ENCODE measurements at regions not wholly inside any gene's neighbourhood (a gene's known extent, or its start where the extent isn't known, plus 50 kb on each side); places are given as distances from the start of the nearest gene placed in this dataset.
"Not testable (repeated sequence)": the region's sequence is repeated elsewhere in the genome, so short reads cannot be mapped to it uniquely, and the experiment has no call there.

- H3K4me3 ChIP-seq = no peak overlapping the region
- H3K27me3 ChIP-seq (ENCODE audit: low read depth) = peaks cover 50% of the 10 kb centered on the region
- H3K4me1 ChIP-seq = no peaks in the 10 kb centered on the region
- H3K9me3 ChIP-seq (replicated peaks) = peaks cover 31% of the 10 kb centered on the region
- TF ChIP-seq CTCF (IDR thresholded peaks at IDR 0.05; ENCODE audit: borderline replicate concordance) = no peak
- H3K36me3 ChIP-seq = no peaks in the 10 kb centered on the region
- intact Hi-C loops (cut with micrococcal nuclease) = no loop called here
- no peak for DNase-seq
- H3K27ac ChIP-seq (replicated peaks) = no peak overlapping the region
Observed at GRCh38 chr5:135154961-135155360, 120.9 kb upstream of the PITX1 start.

GRCh38 chr5:135154197-135154596 is 120.2 kb upstream of the PITX1 start:
- Histone ChIP-seq H3K4me3 (no peak overlapping the region), H3K27me3 (ENCODE audit: low read depth) (peaks cover 52% of the 10 kb centered on the region), H3K4me1 (no peaks in the 10 kb centered on the region), H3K9me3 (replicated peaks) (peaks cover 23% of the 10 kb centered on the region), H3K27ac (replicated peaks) (no peak overlapping the region), H3K36me3 (no peaks in the 10 kb centered on the region)
- DNase-seq = no peak
- no peak for TF ChIP-seq CTCF (IDR thresholded peaks at IDR 0.05; ENCODE audit: borderline replicate concordance)
- intact Hi-C loops (cut with micrococcal nuclease) = no loop called here

DNA sequence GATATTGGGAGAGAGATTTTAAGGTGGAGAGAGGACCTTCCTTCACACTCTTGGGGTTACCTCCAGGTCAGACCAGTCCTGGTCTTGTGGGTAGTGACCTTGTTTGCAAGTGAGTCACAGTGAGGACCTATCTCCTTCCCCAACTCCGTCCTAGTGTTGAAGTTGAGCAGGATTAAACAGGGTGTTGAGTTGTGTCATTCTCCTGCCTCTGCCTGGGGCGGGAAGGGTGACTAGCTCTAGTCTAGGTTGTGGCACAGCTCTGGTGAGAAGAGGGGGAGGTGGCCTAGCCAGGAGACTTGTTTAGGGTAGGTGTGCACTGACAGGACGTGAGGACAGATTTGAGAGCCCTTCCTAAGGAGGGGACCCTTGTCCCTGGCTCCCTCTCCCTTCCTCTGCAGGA is 119.6 kb upstream of the PITX1 start:
- Histone ChIP-seq H3K4me1 (no peaks in the 10 kb centered on the region), H3K27ac (replicated peaks) (no peak overlapping the region), H3K36me3 (no peaks in the 10 kb centered on the region), H3K27me3 (ENCODE audit: low read depth) (peaks cover 56% of the 10 kb centered on the region), H3K9me3 (replicated peaks) (peaks cover 18% of the 10 kb centered on the region), H3K4me3 (no peak overlapping the region)
- no peak for DNase-seq
- no peak for TF ChIP-seq CTCF (IDR thresholded peaks at IDR 0.05; ENCODE audit: borderline replicate concordance)
- intact Hi-C loops (cut with micrococcal nuclease) = no loop called here

DNA sequence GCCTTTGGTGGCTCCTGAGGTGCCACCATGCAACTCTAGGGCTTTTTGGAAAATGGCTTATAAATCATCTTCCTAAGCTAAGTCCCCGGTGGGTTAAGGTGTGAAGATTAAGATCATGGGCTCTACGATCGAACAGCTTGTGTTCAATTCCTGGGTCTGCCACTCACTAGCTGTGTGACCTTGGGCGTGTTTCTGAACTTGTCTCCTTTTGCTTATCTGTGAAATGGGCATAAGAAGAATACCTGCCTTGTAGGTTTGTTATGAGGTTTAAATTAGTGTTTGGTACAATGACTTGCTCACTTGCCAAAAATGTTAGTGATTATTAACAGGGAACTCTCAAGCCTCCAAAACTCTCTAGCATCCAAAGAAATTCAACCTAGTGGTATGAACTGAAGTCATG is 119.2 kb upstream of the PITX1 start:
- no peak overlapping the region for H3K27ac ChIP-seq (replicated peaks)
- no peak overlapping the region for H3K4me3 ChIP-seq
- H3K36me3 ChIP-seq = no peaks in the 10 kb centered on the region
- no peak for TF ChIP-seq CTCF (IDR thresholded peaks at IDR 0.05; ENCODE audit: borderline replicate concordance)
- peaks cover 56% of the 10 kb centered on the region for H3K27me3 ChIP-seq (ENCODE audit: low read depth)
- H3K9me3 ChIP-seq (replicated peaks) = peaks cover 14% of the 10 kb centered on the region
- H3K4me1 ChIP-seq = no peaks in the 10 kb centered on the region
- intact Hi-C loops (cut with micrococcal nuclease) = no loop called here
- DNase-seq = no peak

DNA sequence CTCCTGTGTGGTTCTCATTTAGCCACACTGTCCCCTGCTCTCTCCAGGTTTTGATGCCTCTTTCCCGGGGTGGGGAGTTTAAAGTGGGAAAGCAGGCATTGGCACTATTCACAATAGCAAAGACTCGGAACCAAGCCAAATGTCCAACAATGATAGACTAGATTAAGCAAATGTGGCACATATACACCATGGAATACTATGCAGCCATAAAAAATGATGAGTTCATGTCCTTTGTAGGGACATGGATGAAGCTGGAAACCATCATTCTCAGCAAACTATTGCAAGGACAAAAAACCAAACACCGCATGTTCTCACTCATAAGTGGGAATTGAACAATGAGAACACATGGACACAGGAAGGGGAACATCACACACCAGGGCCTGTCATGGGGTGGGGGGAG is 117.6 kb upstream of the PITX1 start:
- peaks cover 60% of the 10 kb centered on the region for H3K27me3 ChIP-seq (ENCODE audit: low read depth)

GRCh38 chr5:135151256-135151655 is 117.2 kb upstream of the PITX1 start:
- no peak for DNase-seq
- Histone ChIP-seq H3K27ac (replicated peaks) (no peak overlapping the region), H3K36me3 (no peaks in the 10 kb centered on the region), H3K9me3 (replicated peaks) (no peaks in the 10 kb centered on the region), H3K4me3 (no peak overlapping the region), H3K27me3 (ENCODE audit: low read depth) (peaks cover 60% of the 10 kb centered on the region), H3K4me1 (no peaks in the 10 kb centered on the region)
- TF ChIP-seq CTCF (IDR thresholded peaks at IDR 0.05; ENCODE audit: borderline replicate concordance) = no peak
- intact Hi-C loops (cut with micrococcal nuclease) = no loop called here

More for the DNA sequence above, 117.6 kb upstream of the PITX1 start:
- H3K4me1 ChIP-seq; H3K27ac ChIP-seq (replicated peaks); intact Hi-C loops (cut with micrococcal nuclease); H3K9me3 ChIP-seq (replicated peaks); DNase-seq; H3K4me3 ChIP-seq; H3K36me3 ChIP-seq: not testable (repeated sequence)

All from left ventricle myocardium inferior (tissue), 1 donor.